ENCODE measurements at regions not wholly inside any gene's neighbourhood (a gene's known extent, or its start where the extent isn't known, plus 50 kb on each side); places are given as distances from the start of the nearest gene placed in this dataset.

GRCh38 chr10:64846700-64847099 is 1325.5 kb downstream of the REEP3 start:
- TF ChIP-seq, protein P1, sequence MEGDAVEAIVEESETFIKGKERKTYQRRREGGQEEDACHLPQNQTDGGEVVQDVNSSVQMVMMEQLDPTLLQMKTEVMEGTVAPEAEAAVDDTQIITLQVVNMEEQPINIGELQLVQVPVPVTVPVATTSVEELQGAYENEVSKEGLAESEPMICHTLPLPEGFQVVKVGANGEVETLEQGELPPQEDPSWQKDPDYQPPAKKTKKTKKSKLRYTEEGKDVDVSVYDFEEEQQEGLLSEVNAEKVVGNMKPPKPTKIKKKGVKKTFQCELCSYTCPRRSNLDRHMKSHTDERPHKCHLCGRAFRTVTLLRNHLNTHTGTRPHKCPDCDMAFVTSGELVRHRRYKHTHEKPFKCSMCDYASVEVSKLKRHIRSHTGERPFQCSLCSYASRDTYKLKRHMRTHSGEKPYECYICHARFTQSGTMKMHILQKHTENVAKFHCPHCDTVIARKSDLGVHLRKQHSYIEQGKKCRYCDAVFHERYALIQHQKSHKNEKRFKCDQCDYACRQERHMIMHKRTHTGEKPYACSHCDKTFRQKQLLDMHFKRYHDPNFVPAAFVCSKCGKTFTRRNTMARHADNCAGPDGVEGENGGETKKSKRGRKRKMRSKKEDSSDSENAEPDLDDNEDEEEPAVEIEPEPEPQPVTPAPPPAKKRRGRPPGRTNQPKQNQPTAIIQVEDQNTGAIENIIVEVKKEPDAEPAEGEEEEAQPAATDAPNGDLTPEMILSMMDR (conservative IDR thresholded peaks at IDR 0.05; ENCODE audit: low read depth, low read length): no peak
- no peak for DNase-seq (ENCODE audit: low read depth)
- H3K4me3 ChIP-seq (ENCODE audit: low read depth, low read length): no peak overlapping the region

DNA sequence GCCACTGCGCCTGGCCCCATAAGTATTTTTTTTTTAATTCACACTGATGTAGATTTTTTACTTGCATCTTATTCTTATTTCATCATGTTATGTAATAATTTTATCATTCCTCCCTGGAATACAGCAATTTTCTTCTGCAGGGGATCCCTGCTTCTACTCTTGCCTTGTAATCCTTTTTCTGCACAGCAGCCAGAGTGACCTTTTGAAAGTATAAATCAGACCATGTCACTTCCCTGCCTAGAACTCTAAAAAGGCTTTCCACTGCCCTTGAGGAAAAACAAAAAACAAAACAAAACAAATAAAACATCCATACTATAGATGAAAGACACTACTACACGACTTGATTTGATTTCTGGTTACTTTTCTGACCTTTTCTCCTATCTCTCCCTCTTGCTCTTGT is 1334.7 kb downstream of the REEP3 start:
- DNase-seq (ENCODE audit: low read depth): no peak
- H3K4me3 ChIP-seq (ENCODE audit: low read depth, low read length): no peak overlapping the region
- TF ChIP-seq, protein P1 (conservative IDR thresholded peaks at IDR 0.05; ENCODE audit: low read depth, low read length): no peak

- no peak overlapping the region for H3K4me3 ChIP-seq (ENCODE audit: low read depth, low read length)
- TF ChIP-seq, protein P1 (conservative IDR thresholded peaks at IDR 0.05; ENCODE audit: low read depth, low read length): peak; percentile 10
- no peak for DNase-seq (ENCODE audit: low read depth)
These were observed 1338.7 kb downstream of the REEP3 start for GRCh38 chr10:64859911-64860310.

DNA sequence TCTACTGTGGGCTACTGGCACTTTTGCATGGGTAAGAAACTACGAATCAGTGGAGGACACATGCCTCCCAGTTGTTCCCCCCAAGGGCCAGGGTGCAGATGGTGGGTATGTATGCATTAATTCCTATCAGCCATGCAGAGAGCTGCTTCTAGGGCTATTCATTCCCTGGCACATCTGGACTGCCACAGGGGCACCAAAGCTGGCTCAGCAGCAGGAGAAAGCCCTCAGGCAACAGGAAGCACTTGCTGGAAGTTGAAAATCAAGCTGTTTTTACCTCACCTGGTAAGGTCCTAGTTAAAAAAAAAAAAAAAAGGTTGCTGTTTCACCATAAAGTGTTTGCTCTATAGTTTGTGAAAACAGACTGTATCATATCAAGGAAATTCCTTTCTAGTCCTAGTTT is 1342.6 kb downstream of the REEP3 start:
- TF ChIP-seq, protein P1 (conservative IDR thresholded peaks at IDR 0.05; ENCODE audit: low read depth, low read length): no peak
- DNase-seq (ENCODE audit: low read depth): no peak

GRCh38 chr10:64867501-64867962 is 1346.3 kb downstream of the REEP3 start:
- TF ChIP-seq, protein P1 (conservative IDR thresholded peaks at IDR 0.05; ENCODE audit: low read depth, low read length): no peak
- DNase-seq (ENCODE audit: low read depth): no peak
- no peak overlapping the region for H3K4me3 ChIP-seq (ENCODE audit: low read depth, low read length)

More for the DNA sequence above, 1342.6 kb downstream of the REEP3 start:
- no peak overlapping the region for H3K4me3 ChIP-seq (ENCODE audit: low read depth, low read length)

DNA sequence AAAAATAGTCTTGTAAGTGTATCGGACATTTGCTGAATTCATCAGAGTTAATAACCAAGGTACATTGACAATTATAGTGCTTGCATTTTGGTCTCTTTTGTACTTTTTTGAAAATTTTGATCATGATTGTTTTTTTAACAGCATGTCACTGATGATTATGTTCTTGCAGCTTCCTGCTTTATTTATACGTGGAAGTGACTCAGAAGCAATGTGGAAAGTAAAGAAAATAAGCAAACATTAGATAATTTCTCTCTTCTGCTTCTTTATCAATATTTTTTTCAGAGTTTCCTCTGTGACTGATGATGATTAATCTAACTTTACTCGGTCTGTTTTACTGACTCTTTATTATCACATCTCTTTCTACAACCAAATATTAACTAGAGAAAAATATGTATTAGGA is 1351.9 kb downstream of the REEP3 start:
- DNase-seq (ENCODE audit: low read depth): no peak
- TF ChIP-seq, protein P1 (conservative IDR thresholded peaks at IDR 0.05; ENCODE audit: low read depth, low read length): no peak
- H3K4me3 ChIP-seq (ENCODE audit: low read depth, low read length): no peak overlapping the region

DNA sequence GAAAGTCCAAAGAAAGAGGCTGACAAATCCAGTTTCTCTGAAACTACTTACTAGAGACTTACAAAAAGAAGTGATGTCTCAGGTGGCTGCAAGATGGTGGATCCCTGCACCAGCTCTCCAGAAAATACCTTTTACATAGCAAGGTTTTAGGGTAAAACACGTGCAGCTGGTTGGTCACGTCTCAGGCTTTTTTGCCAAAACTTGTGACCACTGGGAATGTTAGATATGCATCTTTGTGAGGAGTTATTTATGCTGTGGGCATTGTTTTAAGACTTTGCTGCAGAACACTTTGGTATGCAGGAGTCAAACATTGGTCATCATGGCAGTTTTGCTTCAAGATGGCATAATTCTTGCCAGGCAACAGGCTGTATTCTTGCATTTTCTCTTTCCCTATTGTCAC is 1352.8 kb downstream of the REEP3 start:
- TF ChIP-seq, protein P1 (conservative IDR thresholded peaks at IDR 0.05; ENCODE audit: low read depth, low read length): no peak

More for the DNA sequence above, 1352.8 kb downstream of the REEP3 start:
- no peak for DNase-seq (ENCODE audit: low read depth)
- no peak overlapping the region for H3K4me3 ChIP-seq (ENCODE audit: low read depth, low read length)

All from epithelial cell of proximal tubule (primary cell).